ENCODE measurements at regions not wholly inside any gene's neighbourhood (a gene's known extent, or its start where the extent isn't known, plus 50 kb on each side); places are given as distances from the start of the nearest gene placed in this dataset.

- FAIRE-seq (no peak), ATAC-seq (no peak), DNase-seq (ENCODE audit: low read depth, low spot score) (no peak)
- no peaks in the 10 kb centered on the region for H3K79me2 ChIP-seq (ENCODE audit: control insufficient read depth, insufficient read depth, low read length)
- no peaks in the 10 kb centered on the region for H3K36me3 ChIP-seq (ENCODE audit: control insufficient read depth in 2 of 2, insufficient read depth in 2 of 2, low read length in 1 of 2)
- H3K9me3 ChIP-seq (replicated peaks; ENCODE audit: control insufficient read depth, insufficient read depth, low read length): no peaks in the 10 kb centered on the region; the same call in 2 of the 3 replicates
- H3K4me3 ChIP-seq: no peak overlapping the region
- POLR2A ChIA-PET: no interaction called here
- no TSS peak for BruUV-seq (replicated peaks)
- intact Hi-C loops (cut with micrococcal nuclease; ENCODE audit: unreplicated experiment): no loop called here
- H2AFZ ChIP-seq (ENCODE audit: control insufficient read depth, low read depth, low read length): no peak overlapping the region
- SMC1A ChIA-PET (ENCODE audit: uncharacterized antibody, unreplicated experiment): no interaction called here
- no peak overlapping the region for H3K27ac ChIP-seq (ENCODE audit: control insufficient read depth, insufficient read depth)
- TF ChIP-seq KLF5 (IDR thresholded peaks at IDR 0.05; ENCODE audit: partially characterized antibody): no peak
- no peak for TF ChIP-seq ETV6 (conservative IDR thresholded peaks at IDR 0.05 in 1 of 2, IDR thresholded peaks at IDR 0.05 in 1 of 2; ENCODE audit: borderline replicate concordance in 1 of 2, low read depth in 1 of 2)
- TF ChIP-seq STAT3 (IDR thresholded peaks at IDR 0.05; ENCODE audit: low read depth, low read length): no peak
- TF ChIP-seq, protein P1, sequence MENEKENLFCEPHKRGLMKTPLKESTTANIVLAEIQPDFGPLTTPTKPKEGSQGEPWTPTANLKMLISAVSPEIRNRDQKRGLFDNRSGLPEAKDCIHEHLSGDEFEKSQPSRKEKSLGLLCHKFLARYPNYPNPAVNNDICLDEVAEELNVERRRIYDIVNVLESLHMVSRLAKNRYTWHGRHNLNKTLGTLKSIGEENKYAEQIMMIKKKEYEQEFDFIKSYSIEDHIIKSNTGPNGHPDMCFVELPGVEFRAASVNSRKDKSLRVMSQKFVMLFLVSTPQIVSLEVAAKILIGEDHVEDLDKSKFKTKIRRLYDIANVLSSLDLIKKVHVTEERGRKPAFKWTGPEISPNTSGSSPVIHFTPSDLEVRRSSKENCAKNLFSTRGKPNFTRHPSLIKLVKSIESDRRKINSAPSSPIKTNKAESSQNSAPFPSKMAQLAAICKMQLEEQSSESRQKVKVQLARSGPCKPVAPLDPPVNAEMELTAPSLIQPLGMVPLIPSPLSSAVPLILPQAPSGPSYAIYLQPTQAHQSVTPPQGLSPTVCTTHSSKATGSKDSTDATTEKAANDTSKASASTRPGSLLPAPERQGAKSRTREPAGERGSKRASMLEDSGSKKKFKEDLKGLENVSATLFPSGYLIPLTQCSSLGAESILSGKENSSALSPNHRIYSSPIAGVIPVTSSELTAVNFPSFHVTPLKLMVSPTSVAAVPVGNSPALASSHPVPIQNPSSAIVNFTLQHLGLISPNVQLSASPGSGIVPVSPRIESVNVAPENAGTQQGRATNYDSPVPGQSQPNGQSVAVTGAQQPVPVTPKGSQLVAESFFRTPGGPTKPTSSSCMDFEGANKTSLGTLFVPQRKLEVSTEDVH (IDR thresholded peaks at IDR 0.05; ENCODE audit: low read depth, partially characterized antibody): no peak
- TF ChIP-seq LARP7 (IDR thresholded peaks at IDR 0.05): no peak
- TF ChIP-seq NR2F1 (conservative IDR thresholded peaks at IDR 0.05): no peak
- no peak for TF ChIP-seq EGR1 (IDR thresholded peaks at IDR 0.05; ENCODE audit: borderline replicate concordance in 1 of 2, low read depth in 2 of 2, low read length in 2 of 2)
- TF ChIP-seq SMAD1 (IDR thresholded peaks at IDR 0.05; ENCODE audit: low read depth, partially characterized antibody): no peak
- TF ChIP-seq ZNF687 (IDR thresholded peaks at IDR 0.05): no peak
- no peak for TF ChIP-seq BRCA1 (IDR thresholded peaks at IDR 0.05; ENCODE audit: low read depth, low read length)
- TF ChIP-seq NR2C2 (IDR thresholded peaks at IDR 0.05; ENCODE audit: borderline replicate concordance, control insufficient read depth, insufficient read length, low read depth): no peak
- no peak for TF ChIP-seq SMAD5 (IDR thresholded peaks at IDR 0.05; ENCODE audit: low read depth)
- TF ChIP-seq ASH2L (IDR thresholded peaks at IDR 0.05; ENCODE audit: borderline replicate concordance, low read depth): no peak
- no peak for TF ChIP-seq PBX3 (IDR thresholded peaks at IDR 0.05; ENCODE audit: insufficient replicate concordance, low read depth, low read length)
- H3K9ac ChIP-seq (ENCODE audit: control insufficient read depth, insufficient read depth, low read length): no peak overlapping the region
- RAD21 ChIA-PET (ENCODE audit: unreplicated experiment): no interaction called here
- in situ Hi-C loops (cut with MboI): no loop called here
- H3K4me1 ChIP-seq (ENCODE audit: control insufficient read depth, insufficient read depth, low read length): peaks cover 17% of the 10 kb centered on the region; the same call in 1 of the 2 replicates
- H4K20me1 ChIP-seq (ENCODE audit: control insufficient read depth, insufficient read depth): no peaks in the 10 kb centered on the region
- CTCF ChIA-PET: no interaction called here
- H3K27me3 ChIP-seq (replicated peaks in 1 of 2; ENCODE audit: control insufficient read depth in 2 of 2, insufficient read depth in 2 of 2, low read length in 1 of 2): no peaks in the 10 kb centered on the region
- 47% methylated on average over 4 of the region's 4 CpGs for WGBS (ENCODE audit: insufficient coverage, insufficient replicate concordance, low lambda C conversion rate, missing lambda C conversion rate)
- no peak overlapping the region for H3K4me2 ChIP-seq (ENCODE audit: control insufficient read depth, insufficient read depth)
Measured at GRCh38 chr3:16798738-16799137, 86.0 kb upstream of the PLCL2 start.
